GM23248 (cell line): ENCODE measurements at regions not wholly inside any gene's neighbourhood (a gene's known extent, or its start where the extent isn't known, plus 50 kb on each side); places are given as distances from the start of the nearest gene placed in this dataset.

Experiments used
- DNase-seq: peaks from one replicate; pipeline ENCODE4 v3.0.0-alpha.2; 2015
- H2AFZ ChIP-seq: fragments of 200-600 bp; sonication (generic); 2 replicates; pipeline ENCODE4 v1.6.1; 2016; ENCODE audit warnings: antibody characterized with exemption
- H3F3A ChIP-seq: fragments of 200-600 bp; sonication (generic); 2 replicates; pipeline ENCODE4 v1.6.1; 2016; ENCODE audit warnings: mild to moderate bottlenecking, antibody characterized with exemption, mixed run types; ENCODE audit not compliant: insufficient read depth
- H3K27ac ChIP-seq: fragments of 200-600 bp; sonication (generic); 2 replicates; pipeline ENCODE4 v1.5.1; 2016; ENCODE audit warnings: mild to moderate bottlenecking
- H3K27me3 ChIP-seq: fragments of 200-600 bp; sonication (generic); replicated peaks from 2 replicates; pipeline ENCODE4 v1.6.1; 2016; ENCODE audit warnings: mild to moderate bottlenecking; ENCODE audit not compliant: insufficient read depth
- H3K36me3 ChIP-seq: fragments of 200-600 bp; sonication (generic); 2 replicates; pipeline ENCODE4 v1.6.1; 2016; ENCODE audit warnings: low read depth, mild to moderate bottlenecking
- H3K4me1 ChIP-seq: fragments of 200-600 bp; sonication (generic); 2 replicates; pipeline ENCODE4 v1.6.1; 2016; ENCODE audit warnings: mild to moderate bottlenecking; ENCODE audit not compliant: insufficient read depth
- H3K4me2 ChIP-seq: fragments of 200-600 bp; sonication (generic); one replicate; pipeline ENCODE4 v1.6.1; 2016; ENCODE audit warnings: mild to moderate bottlenecking; ENCODE audit not compliant: unreplicated experiment
- H3K4me3 ChIP-seq: fragments of 200-600 bp; sonication (generic); 2 replicates; pipeline ENCODE4 v1.5.1; 2016; ENCODE audit warnings: mild to moderate bottlenecking
- H3K79me2 ChIP-seq: fragments of 200-600 bp; sonication (generic); 2 replicates; pipeline ENCODE4 v1.6.1; 2016; ENCODE audit warnings: mild to moderate bottlenecking; ENCODE audit not compliant: insufficient read depth
- H3K9ac ChIP-seq: fragments of 200-600 bp; sonication (generic); 2 replicates; pipeline ENCODE4 v1.6.1; 2016; ENCODE audit warnings: mild to moderate bottlenecking
- H3K9me2 ChIP-seq: fragments of 200-600 bp; sonication (generic); 2 replicates; pipeline ENCODE4 v1.6.1; 2016; ENCODE audit warnings: mixed run types, mild to moderate bottlenecking, moderate library complexity; ENCODE audit not compliant: insufficient read depth
- H3K9me3 ChIP-seq: fragments of 200-600 bp; sonication (generic); one replicate; pipeline ENCODE4 v1.6.1; 2017; ENCODE audit warnings: low read depth
- H4K20me1 ChIP-seq: fragments of 200-600 bp; sonication (generic); 2 replicates; pipeline ENCODE4 v1.6.0; 2016; ENCODE audit not compliant: insufficient read depth
- EZH2 ChIP-seq: fragments of 200-600 bp; sonication (generic); IDR thresholded peaks from 2 replicates; pipeline ENCODE4 v1.6.1; 2018; ENCODE audit warnings: antibody characterized with exemption, mild to moderate bottlenecking; ENCODE audit not compliant: insufficient read depth, poor library complexity, severe bottlenecking
- EZH2phosphoT487 ChIP-seq: fragments of 200-600 bp; sonication (generic); IDR thresholded peaks from 2 replicates; pipeline ENCODE4 v1.6.1; 2018; ENCODE audit warnings: antibody characterized with exemption, moderate library complexity, mild to moderate bottlenecking, low read depth; ENCODE audit not compliant: insufficient read depth
- WGBS, 2 experiments: methylation state at CpG; one replicate each; pipeline ENCODE4 v1.1.6; 2015 to 2017; ENCODE audit warnings: low lambda C conversion rate in 2 of 2, low coverage in 1 of 2; ENCODE audit errors: missing lambda C conversion rate in 2 of 2; 5-methylcytosine and 5-hydroxymethylcytosine counted together
- in situ Hi-C: fragments of 300-500 bp; cut with MboI; formaldehyde crosslinking; loops from 2 replicates; pipeline ENCODE4 v1.15.0; 2020

- no peak for TF ChIP-seq EZH2phosphoT487
- no peak for TF ChIP-seq EZH2
- no peak for DNase-seq
- Histone ChIP-seq H3K27me3 (no peaks in the 10 kb centered on the region), H3K9me2 (no peaks in the 10 kb centered on the region), H3K4me2 (no peak overlapping the region), H3K79me2 (no peaks in the 10 kb centered on the region), H3K4me3 (no peak overlapping the region), H4K20me1 (no peaks in the 10 kb centered on the region), H3K9ac (no peak overlapping the region), H3K36me3 (no peaks in the 10 kb centered on the region), H3K9me3 (no peaks in the 10 kb centered on the region), H3F3A (no peaks in the 10 kb centered on the region), H2AFZ (no peak overlapping the region), H3K27ac (no peak overlapping the region), H3K4me1 (no peaks in the 10 kb centered on the region)
- in situ Hi-C loops: no loop called here
These were observed 1531.1 kb upstream of the MIR17HG start for GRCh38 chr13:89816404-89816803.

GRCh38 chr13:89822467-89822866 is 1525.0 kb upstream of the MIR17HG start:
- no peaks in the 10 kb centered on the region for H3K4me1 ChIP-seq
- H2AFZ ChIP-seq: no peak overlapping the region
- TF ChIP-seq EZH2 (no peak), EZH2phosphoT487 (no peak)

GRCh38 chr13:89827552-89827951 is 1519.9 kb upstream of the MIR17HG start:
- no peak overlapping the region for H3K4me2 ChIP-seq
- no peak for DNase-seq
- no peaks in the 10 kb centered on the region for H3K4me1 ChIP-seq
- H3K27ac ChIP-seq: no peak overlapping the region
- H4K20me1 ChIP-seq: no peaks in the 10 kb centered on the region
- no peaks in the 10 kb centered on the region; the same call in 1 of the 2 replicates for H3K9me2 ChIP-seq
- no peaks in the 10 kb centered on the region for H3K27me3 ChIP-seq
- TF ChIP-seq EZH2phosphoT487 (no peak), EZH2 (no peak)
- no peaks in the 10 kb centered on the region for H3K36me3 ChIP-seq
- peak overlapping the region; percentile 15; the same call in 1 of the 2 replicates for H2AFZ ChIP-seq
- H3K9me3 ChIP-seq: no peaks in the 10 kb centered on the region
- 27 to 33% methylated on average over 4 of the region's 4 CpGs for WGBS, 2 experiments
- no peaks in the 10 kb centered on the region for H3F3A ChIP-seq
- no peak overlapping the region for H3K4me3 ChIP-seq
- in situ Hi-C loops: no loop called here
- no peaks in the 10 kb centered on the region for H3K79me2 ChIP-seq
- H3K9ac ChIP-seq: no peak overlapping the region

More at GRCh38 chr13:89822467-89822866, 1525.0 kb upstream of the MIR17HG start:
- Histone ChIP-seq H3K36me3 (no peaks in the 10 kb centered on the region), H3K79me2 (no peaks in the 10 kb centered on the region), H3K9ac (no peak overlapping the region), H3K27ac (no peak overlapping the region), H4K20me1 (no peaks in the 10 kb centered on the region), H3F3A (no peaks in the 10 kb centered on the region), H3K27me3 (no peaks in the 10 kb centered on the region), H3K4me2 (no peak overlapping the region), H3K9me2 (no peaks in the 10 kb centered on the region; the same call in 1 of the 2 replicates), H3K9me3 (no peaks in the 10 kb centered on the region), H3K4me3 (no peak overlapping the region)
- no peak for DNase-seq
- in situ Hi-C loops: no loop called here
- WGBS, 2 experiments: 63 to 69% methylated on average over 4 of the region's 4 CpGs

DNA sequence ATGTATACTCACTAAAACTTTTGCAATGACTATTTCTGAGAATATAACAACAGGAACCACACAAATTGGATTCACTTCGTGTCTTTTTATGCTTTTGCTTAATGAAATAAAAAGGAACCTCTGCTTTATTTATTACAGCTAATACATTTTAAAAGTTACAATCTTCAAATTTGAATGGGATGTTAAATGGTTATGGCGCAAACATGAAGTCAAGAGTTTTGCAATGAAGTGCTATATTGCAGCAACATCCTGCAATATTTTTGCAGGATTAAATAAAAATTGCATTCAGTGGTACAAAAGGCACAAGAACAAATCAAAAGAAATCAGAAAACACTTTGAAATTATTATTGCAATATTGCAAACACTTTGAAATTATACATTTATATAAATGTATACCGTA is 1519.0 kb upstream of the MIR17HG start:
- Histone ChIP-seq H3K36me3 (no peaks in the 10 kb centered on the region), H3K9ac (no peak overlapping the region), H3F3A (no peaks in the 10 kb centered on the region), H3K4me2 (no peak overlapping the region), H3K27me3 (no peaks in the 10 kb centered on the region), H2AFZ (no peak overlapping the region), H3K4me1 (no peaks in the 10 kb centered on the region), H3K79me2 (no peaks in the 10 kb centered on the region), H3K9me3 (no peaks in the 10 kb centered on the region), H3K27ac (no peak overlapping the region), H4K20me1 (no peaks in the 10 kb centered on the region), H3K9me2 (no peaks in the 10 kb centered on the region; the same call in 1 of the 2 replicates), H3K4me3 (no peak overlapping the region)
- WGBS, 2 experiments: 62 to 66% methylated on average over 3 of the region's 3 CpGs
- TF ChIP-seq EZH2: no peak
- no peak for TF ChIP-seq EZH2phosphoT487
- DNase-seq: no peak
- in situ Hi-C loops: no loop called here

GRCh38 chr13:89831157-89831556 is 1516.3 kb upstream of the MIR17HG start:
- Histone ChIP-seq H3K4me1 (no peaks in the 10 kb centered on the region), H2AFZ (no peak overlapping the region), H4K20me1 (no peaks in the 10 kb centered on the region), H3K4me2 (no peak overlapping the region), H3K4me3 (no peak overlapping the region), H3K27ac (no peak overlapping the region), H3K27me3 (no peaks in the 10 kb centered on the region), H3K79me2 (no peaks in the 10 kb centered on the region), H3K9ac (no peak overlapping the region), H3K36me3 (no peaks in the 10 kb centered on the region), H3F3A (no peaks in the 10 kb centered on the region), H3K9me3 (no peaks in the 10 kb centered on the region), H3K9me2 (no peaks in the 10 kb centered on the region; the same call in 1 of the 2 replicates)
- DNase-seq: no peak
- TF ChIP-seq EZH2phosphoT487: no peak
- WGBS, 2 experiments: 40 to 48% methylated on average over 3 of the region's 3 CpGs
- in situ Hi-C loops: no loop called here
